Activated CD8-positive, alpha-beta memory T cell treated with anti-CD3 and anti-CD28 coated beads, Interleukin-2, amount 10 ng/mL, durations not matched to agents 7 days and 5 days (primary cell): ENCODE measurements at regions not wholly inside any gene's neighbourhood (a gene's known extent, or its start where the extent isn't known, plus 50 kb on each side); places are given as distances from the start of the nearest gene placed in this dataset.

Experiments used
- ATAC-seq: fragments of 150-1000 bp; cut with Tn5 transposase; one replicate; pipeline ENCODE4 v1.10.0; 2021; ENCODE audit warnings: moderate library complexity
- CTCF ChIA-PET: fragments of 350-600 bp; sonication (Branson Sonifier 250); formaldehyde crosslinking; loops from one replicate; lab custom pipeline; 2021; ENCODE audit warnings: antibody characterized with exemption; lab: Charles Lee
- DNase-seq: peaks from one replicate; pipeline ENCODE4 v3.0.0-alpha.2; 2020
- H3K27ac Mint-ChIP-seq: one replicate; pipeline ENCODE4 v1.8.0; 2021; ENCODE audit warnings: mild to moderate bottlenecking, mixed read lengths
- H3K27me3 Mint-ChIP-seq: one replicate; pipeline ENCODE4 v1.8.0; 2021; ENCODE audit warnings: mixed read lengths
- H3K36me3 Mint-ChIP-seq: one replicate; pipeline ENCODE4 v1.8.0; 2021; ENCODE audit warnings: mild to moderate bottlenecking, mixed read lengths
- H3K4me1 Mint-ChIP-seq: one replicate; pipeline ENCODE4 v1.8.0; 2021; ENCODE audit warnings: mixed read lengths
- H3K4me3 Mint-ChIP-seq: one replicate; pipeline ENCODE4 v1.8.0; 2021; ENCODE audit warnings: mild to moderate bottlenecking, moderate library complexity, mixed read lengths
- H3K9me3 Mint-ChIP-seq: one replicate; pipeline ENCODE4 v1.8.0; 2022; ENCODE audit warnings: low read depth, mixed read lengths

DNA sequence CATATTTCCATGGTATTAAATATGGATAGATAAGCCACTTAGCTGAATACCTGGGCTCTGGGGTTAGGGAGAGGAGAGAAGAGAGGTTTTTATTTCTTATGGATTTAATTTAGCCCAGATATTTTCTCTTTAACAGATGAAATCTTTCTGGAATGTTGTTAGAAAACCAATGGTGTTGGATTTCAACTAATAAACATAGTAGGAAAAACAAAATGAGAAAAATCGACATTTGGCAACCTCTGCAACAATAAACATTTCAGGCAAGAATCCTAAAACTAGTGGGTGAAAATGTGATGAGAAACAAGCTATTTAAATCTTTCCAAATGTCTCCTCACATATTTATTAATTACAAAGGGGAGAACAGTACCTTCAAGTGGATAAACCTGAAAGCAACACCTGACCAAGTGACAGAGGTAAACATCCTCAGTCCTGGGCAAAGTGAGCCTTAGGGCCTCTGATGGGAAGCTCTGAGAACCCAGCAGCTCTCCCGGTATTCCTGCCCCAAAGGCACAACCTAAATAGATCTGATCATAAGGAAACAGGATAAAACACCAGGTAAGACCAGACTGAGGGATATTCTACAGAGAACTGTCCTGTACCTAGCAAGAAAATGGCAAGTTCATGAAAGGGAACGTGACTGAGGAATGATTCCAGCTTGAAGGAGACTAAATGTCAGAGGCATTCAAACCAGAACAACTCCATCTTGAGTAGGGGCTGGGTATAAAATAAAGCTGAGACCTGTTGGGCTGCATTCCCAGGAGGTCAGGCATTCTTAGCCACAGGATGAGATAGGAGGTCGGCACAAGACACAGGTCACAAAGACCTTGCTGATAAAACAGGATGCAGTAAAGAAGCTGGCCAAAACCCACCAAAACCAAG, 163.7 kb downstream of the ESM1 start:
- H3K36me3 Mint-ChIP-seq, result no peaks in the 10 kb centered on the region
- H3K4me1 Mint-ChIP-seq, result no peaks in the 10 kb centered on the region
- no peaks in the 10 kb centered on the region for H3K9me3 Mint-ChIP-seq
- no peak overlapping the region for H3K27ac Mint-ChIP-seq
- CTCF ChIA-PET, result interaction anchor here (1.0 to 2.2 kb wide), 3 partner anchors 10 to 46 kb away, joined by 3 to 7 read pairs (median 5); no protein-coding TSS in a partner anchor
- no peak overlapping the region for H3K4me3 Mint-ChIP-seq
- peaks cover 10% of the 10 kb centered on the region for H3K27me3 Mint-ChIP-seq
- no peak for DNase-seq
- no peak for ATAC-seq

DNA sequence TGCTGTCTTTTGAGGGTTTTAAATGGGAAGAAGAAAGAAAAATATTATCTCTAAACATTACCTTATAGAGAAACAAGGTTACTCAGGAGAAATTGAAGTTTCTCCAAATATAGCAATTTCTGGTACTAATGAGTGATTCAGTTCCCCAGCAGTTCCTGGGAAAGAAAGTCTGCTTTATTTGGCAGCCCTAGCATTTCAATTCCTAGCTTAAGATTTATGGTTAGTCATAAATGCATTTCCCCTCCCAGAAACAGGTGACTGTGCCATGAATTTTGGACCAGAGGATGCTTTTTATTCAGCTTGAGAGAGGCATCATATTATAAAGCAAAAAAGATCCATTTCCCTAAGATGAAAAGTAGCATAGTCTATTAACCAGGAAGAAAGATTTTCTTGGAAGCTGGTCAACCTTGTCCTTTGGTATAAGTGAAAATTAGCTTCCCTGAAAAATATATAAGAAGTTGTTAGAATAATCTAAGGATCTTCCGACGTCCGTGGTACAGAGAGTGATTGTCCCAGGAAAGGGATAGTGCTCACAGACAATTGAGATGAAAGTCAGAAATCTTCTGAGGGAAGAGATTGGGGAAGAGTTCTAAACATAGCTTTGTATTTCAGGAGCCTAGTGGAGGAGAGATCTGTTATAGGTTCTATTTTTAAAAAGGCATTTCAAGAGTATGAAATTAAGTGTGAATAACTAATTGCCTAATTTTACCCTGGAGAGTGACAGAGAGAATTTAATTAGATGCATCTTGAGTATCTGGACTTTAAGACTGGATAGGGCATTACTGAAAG, 164.9 kb downstream of the ESM1 start:
- Mint-ChIP-seq H3K27me3 (peaks cover 10% of the 10 kb centered on the region), H3K4me3 (no peak overlapping the region), H3K4me1 (no peaks in the 10 kb centered on the region), H3K36me3 (no peaks in the 10 kb centered on the region), H3K27ac (no peak overlapping the region), H3K9me3 (no peaks in the 10 kb centered on the region)
- no peak for DNase-seq
- CTCF ChIA-PET, result interaction anchor here (1.3 to 2.2 kb wide), 2 partner anchors 9 to 25 kb away, joined by 5 to 7 read pairs; no protein-coding TSS in a partner anchor
- no peak for ATAC-seq

DNA sequence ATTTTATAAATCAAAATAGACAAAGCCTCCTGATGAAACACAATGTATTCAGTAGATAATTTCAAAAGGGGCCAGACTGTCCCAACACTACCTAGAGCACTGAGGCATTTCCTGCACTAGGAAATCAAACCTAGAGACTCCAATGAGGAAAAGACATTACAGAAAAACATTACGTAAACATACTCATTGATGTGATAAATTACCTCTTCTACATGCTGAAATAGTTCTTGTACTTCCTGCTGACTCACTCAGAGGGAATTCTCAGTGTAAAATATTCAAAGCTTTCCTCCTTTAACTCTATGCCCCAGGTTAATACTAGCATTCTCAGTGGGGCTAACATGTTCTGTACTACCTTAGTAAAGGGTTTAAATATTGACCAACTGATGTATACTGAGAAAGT, 178.0 kb downstream of the ESM1 start:
- CTCF ChIA-PET, result no interaction called here
- H3K4me1 Mint-ChIP-seq, result no peaks in the 10 kb centered on the region

DNA sequence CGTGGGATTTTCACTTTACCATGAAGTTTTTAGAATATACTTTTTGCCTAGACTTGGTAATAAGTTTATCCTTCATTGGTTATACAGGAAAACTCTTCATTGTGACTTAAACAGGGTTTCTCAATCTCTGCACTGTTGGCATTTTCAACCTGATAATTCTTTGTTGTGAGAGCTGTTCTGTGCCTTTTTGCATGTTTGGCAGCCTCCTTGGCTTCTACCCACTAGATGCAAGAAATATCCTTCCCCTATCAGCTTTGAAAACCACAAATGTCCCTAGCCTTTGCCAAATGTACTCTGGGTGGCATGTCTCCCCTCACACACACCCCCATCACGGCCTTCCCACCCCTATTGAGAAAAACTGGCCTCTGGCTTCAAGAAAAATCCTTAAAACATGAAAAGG, 180.9 kb downstream of the ESM1 start:
- no peak for DNase-seq
- H3K4me3 Mint-ChIP-seq, result no peak overlapping the region
- H3K27ac Mint-ChIP-seq, result no peak overlapping the region
- CTCF ChIA-PET, result no interaction called here
- no peaks in the 10 kb centered on the region for H3K27me3 Mint-ChIP-seq
- no peak for ATAC-seq
- peaks cover 2% of the 10 kb centered on the region for H3K4me1 Mint-ChIP-seq
- no peaks in the 10 kb centered on the region for H3K36me3 Mint-ChIP-seq
- H3K9me3 Mint-ChIP-seq, result no peaks in the 10 kb centered on the region

More for the DNA sequence above, 178.0 kb downstream of the ESM1 start:
- H3K27ac Mint-ChIP-seq, result no peak overlapping the region
- DNase-seq, result no peak
- no peak for ATAC-seq
- no peaks in the 10 kb centered on the region for H3K36me3 Mint-ChIP-seq
- H3K27me3 Mint-ChIP-seq, result no peaks in the 10 kb centered on the region
- H3K4me3 Mint-ChIP-seq, result no peak overlapping the region
- no peaks in the 10 kb centered on the region for H3K9me3 Mint-ChIP-seq

DNA sequence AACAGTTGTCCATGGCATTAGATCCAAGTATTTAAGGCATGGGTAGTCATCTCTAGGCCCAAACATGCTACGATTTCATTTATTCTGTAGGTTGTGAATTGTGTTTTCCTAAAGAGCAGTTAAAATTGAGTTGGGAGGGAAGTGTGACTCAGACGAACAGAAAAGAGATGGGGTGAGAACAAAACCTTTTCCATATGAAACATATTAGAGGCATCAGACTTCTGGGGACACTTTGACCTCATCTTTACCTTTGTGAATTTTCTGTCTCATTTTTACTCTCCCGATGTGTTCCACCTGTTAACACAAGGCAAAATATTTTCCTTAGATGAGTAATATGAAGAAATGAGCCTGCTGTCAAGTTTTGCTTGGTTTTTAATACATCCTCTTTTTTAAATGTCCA, 181.3 kb downstream of the ESM1 start:
- peaks cover 2% of the 10 kb centered on the region for H3K4me1 Mint-ChIP-seq
- ATAC-seq, result no peak
- no peaks in the 10 kb centered on the region for H3K27me3 Mint-ChIP-seq
- no peak overlapping the region for H3K4me3 Mint-ChIP-seq
- no peak overlapping the region for H3K27ac Mint-ChIP-seq
- no peak for DNase-seq
- no peaks in the 10 kb centered on the region for H3K9me3 Mint-ChIP-seq
- CTCF ChIA-PET, result no interaction called here
- H3K36me3 Mint-ChIP-seq, result no peaks in the 10 kb centered on the region

DNA sequence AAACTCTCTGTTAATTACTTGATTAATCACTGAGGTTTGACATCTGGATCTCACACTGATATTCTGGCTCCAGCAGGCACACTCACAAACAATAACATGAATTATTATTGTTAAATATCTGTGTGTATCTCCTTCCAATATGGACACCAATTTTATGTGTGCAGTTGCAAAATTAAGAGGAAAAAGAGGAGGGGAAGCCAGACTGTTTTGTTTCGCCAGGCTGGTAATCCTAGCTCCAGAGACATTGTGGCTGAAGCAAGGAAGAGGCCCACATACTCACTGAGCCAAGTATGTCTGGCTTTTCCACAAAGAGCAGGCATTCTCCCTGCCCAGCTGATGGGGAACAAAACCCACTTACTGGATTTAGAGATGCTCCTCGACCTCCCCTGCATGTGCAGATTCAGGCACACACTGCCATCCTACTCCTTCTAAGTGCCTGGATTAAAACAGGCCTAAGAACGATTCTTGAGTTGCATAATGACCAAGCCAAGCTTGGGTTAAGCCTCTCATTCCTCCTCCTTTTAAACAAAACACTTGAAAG, 181.9 kb downstream of the ESM1 start:
- H3K4me3 Mint-ChIP-seq, result no peak overlapping the region
- peaks cover 2% of the 10 kb centered on the region for H3K4me1 Mint-ChIP-seq
- DNase-seq (no peak), ATAC-seq (no peak)
- H3K9me3 Mint-ChIP-seq, result no peaks in the 10 kb centered on the region
- no peaks in the 10 kb centered on the region for H3K27me3 Mint-ChIP-seq
- CTCF ChIA-PET, result no interaction called here
- no peaks in the 10 kb centered on the region for H3K36me3 Mint-ChIP-seq
- no peak overlapping the region for H3K27ac Mint-ChIP-seq

DNA sequence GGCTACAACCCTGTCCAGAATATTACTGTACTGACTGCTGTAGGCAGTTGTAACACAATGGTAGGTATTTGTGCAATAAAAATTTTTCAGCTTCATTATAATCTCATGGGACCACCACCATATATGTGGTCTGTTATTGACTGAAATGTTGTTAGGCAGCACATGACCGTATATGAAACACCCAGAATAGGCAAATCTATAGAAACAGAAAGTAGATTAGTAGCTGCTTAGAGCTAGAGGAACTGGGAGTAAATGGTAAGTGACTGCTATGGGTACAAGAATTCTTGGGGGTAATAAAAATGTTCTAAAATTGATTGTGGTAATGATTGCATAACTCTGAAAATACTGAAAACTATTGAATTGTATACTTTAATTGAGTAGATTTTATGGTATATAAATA, 185.7 kb downstream of the ESM1 start:
- DNase-seq (no peak), ATAC-seq (no peak)
- H3K36me3 Mint-ChIP-seq, result peaks cover 5% of the 10 kb centered on the region
- H3K27me3 Mint-ChIP-seq, result no peaks in the 10 kb centered on the region
- CTCF ChIA-PET, result interaction anchor here (1.1 kb wide), 1 partner anchor 283 kb away, joined by 6 read pairs; no protein-coding TSS in a partner anchor
- H3K4me3 Mint-ChIP-seq, result no peak overlapping the region
- H3K4me1 Mint-ChIP-seq, result peaks cover 13% of the 10 kb centered on the region
- H3K27ac Mint-ChIP-seq, result no peak overlapping the region
- no peaks in the 10 kb centered on the region for H3K9me3 Mint-ChIP-seq

DNA sequence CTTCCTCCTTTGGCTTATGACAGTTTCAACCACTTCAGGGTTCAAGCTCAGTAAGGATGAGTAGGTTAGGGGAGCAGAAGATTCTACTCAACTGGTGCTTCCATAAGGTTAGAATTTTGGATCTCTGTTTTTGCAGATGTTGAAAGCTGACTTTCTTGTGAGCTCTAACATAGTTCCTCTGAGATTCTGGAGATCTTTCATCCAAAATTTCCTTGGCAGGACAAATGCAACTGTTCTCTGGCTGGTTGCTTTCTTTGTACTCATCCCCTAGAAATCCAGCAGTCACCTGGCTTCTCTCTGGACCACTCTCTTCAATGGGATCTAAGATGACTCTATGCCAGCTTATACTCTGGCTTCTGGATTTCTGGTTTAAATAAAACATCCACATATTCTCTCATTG, 189.6 kb downstream of the ESM1 start:
- peaks cover 32% of the 10 kb centered on the region for H3K4me1 Mint-ChIP-seq
- DNase-seq (no peak), ATAC-seq (no peak)
- H3K27ac Mint-ChIP-seq, result no peak overlapping the region
- no peaks in the 10 kb centered on the region for H3K27me3 Mint-ChIP-seq
- peaks cover 8% of the 10 kb centered on the region for H3K36me3 Mint-ChIP-seq
- H3K9me3 Mint-ChIP-seq, result no peaks in the 10 kb centered on the region
- H3K4me3 Mint-ChIP-seq, result no peak overlapping the region
- CTCF ChIA-PET, result interaction anchor here (1.0 to 2.5 kb wide), 3 partner anchors 25 to 279 kb away, joined by 3 to 5 read pairs (median 3); partner anchors contain the start of gene SNX18

DNA sequence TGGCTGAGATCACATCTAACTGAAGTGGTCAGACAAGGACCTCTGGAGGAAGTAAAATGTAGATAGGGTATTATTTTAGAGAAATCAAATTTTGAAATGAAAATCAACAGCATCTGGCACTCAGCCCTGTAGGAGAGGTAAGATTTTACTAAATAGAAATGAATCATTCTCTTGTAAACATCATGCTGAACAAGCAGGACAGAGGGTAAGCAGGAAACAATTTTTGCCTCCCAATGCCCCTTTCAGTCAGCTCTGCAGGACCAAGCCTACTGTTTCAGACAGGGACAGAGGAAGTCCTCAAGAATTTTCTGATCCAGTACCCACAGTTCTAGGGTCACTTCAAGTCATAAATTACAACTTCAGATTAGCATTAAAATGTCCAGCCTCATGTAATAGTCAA, 190.1 kb downstream of the ESM1 start:
- Mint-ChIP-seq H3K27me3 (no peaks in the 10 kb centered on the region), H3K27ac (peak overlapping the region; percentile 75), H3K4me3 (no peak overlapping the region), H3K4me1 (peaks cover 32% of the 10 kb centered on the region), H3K9me3 (no peaks in the 10 kb centered on the region), H3K36me3 (peaks cover 10% of the 10 kb centered on the region)
- no peak for DNase-seq
- ATAC-seq, result peak; percentile 7
- CTCF ChIA-PET, result interaction anchor here (1.0 to 2.5 kb wide), 4 partner anchors 26 to 278 kb away, joined by 3 to 5 read pairs (median 3); partner anchors contain the start of gene SNX18

DNA sequence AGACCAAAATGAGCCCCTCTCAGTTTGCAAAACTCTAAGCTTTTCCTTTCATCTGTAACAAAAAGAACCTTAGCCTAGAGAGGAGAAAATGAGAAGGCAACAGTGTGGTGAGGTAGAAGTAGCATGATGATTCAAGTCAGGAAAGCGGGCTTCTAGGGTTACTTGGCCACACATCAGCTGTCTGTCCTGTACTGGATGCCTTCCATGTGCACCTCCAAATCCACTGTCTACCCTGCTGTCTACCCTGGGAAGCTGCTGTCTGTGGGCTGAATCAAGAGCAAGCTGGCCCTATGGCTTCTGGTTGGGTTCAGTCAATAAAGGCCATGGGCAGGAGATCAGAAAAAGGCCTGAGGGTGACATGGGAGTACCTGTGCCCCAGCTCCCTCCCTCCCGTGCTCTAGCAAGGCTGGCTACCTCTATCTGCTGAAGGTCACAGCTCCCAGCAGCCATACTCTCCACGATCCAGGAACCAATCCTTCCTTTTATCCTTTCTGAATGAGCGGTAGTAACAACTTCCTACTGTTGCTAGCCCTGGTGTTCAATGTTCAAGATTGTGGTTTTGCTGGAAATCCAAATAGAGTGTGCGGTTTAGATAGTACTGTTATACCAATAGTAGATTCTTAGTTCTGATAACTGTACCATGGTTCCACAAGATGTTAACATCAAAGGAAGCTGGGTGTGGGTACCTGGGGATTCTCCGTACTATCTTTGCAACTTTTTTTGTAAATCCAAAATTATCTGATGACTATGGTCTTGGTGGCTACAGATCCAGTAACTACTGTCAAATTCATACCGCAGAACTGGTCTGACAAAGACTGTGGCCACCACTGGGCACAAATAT, 191.0 kb downstream of the ESM1 start:
- Mint-ChIP-seq H3K9me3 (no peaks in the 10 kb centered on the region), H3K4me1 (peaks cover 30% of the 10 kb centered on the region), H3K4me3 (no peak overlapping the region), H3K27me3 (no peaks in the 10 kb centered on the region), H3K27ac (peak overlapping the region; percentile 75), H3K36me3 (peaks cover 10% of the 10 kb centered on the region)
- CTCF ChIA-PET, result interaction anchor here (1.0 to 2.5 kb wide), 7 partner anchors 8 to 277 kb away, joined by 3 to 6 read pairs (median 5); partner anchors contain the start of gene SNX18
- ATAC-seq (peak; percentile 63), DNase-seq (peak; percentile 54)

DNA sequence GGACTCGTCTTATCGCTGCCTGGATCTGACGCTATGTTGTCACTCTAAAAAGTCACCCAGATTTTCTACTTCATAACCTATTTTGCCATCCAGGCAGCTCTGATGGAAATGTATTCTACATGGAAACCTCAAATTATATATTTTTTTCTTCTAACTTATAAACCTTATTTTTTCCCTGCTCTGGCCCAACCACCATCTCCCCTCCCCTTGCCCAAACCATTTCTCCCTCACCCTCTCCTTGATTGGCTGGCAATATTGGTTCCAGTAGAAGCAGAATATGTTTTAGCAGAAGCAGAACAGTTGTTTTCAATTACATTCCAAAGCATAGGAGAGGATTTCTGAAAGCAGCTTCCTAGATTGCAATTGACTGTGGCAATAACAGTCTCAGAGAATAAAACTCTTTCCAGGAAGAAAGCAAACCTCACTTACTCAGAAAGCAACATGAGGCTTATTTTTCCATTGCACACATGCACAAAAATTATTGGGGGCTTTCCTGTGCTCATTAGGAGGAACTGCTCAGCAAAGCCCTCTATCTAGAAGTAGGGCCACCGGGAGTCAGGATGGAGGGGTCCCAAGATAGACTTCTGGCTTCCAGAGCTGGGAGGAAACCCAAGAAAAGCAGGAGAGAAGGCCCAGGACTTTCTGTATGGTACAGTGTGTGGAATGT, 191.8 kb downstream of the ESM1 start:
- peak; percentile 37 for ATAC-seq
- H3K27ac Mint-ChIP-seq, result peak overlapping the region; percentile 75
- no peak overlapping the region for H3K4me3 Mint-ChIP-seq

More for the DNA sequence above, 191.8 kb downstream of the ESM1 start:
- H3K36me3 Mint-ChIP-seq, result peaks cover 10% of the 10 kb centered on the region
- CTCF ChIA-PET, result interaction anchor here (1.0 to 1.7 kb wide), 5 partner anchors 8 to 276 kb away, joined by 3 to 6 read pairs (median 5); partner anchors contain the start of gene SNX18
- H3K4me1 Mint-ChIP-seq, result peaks cover 30% of the 10 kb centered on the region
- no peaks in the 10 kb centered on the region for H3K9me3 Mint-ChIP-seq
- no peak for DNase-seq
- no peaks in the 10 kb centered on the region for H3K27me3 Mint-ChIP-seq
